Middle frontal gyrus (tissue), 1 donor: ENCODE measurements at regions not wholly inside any gene's neighbourhood (a gene's known extent, or its start where the extent isn't known, plus 50 kb on each side); places are given as distances from the start of the nearest gene placed in this dataset.

Experiments
- DNase-seq: peaks from one replicate; pipeline ENCODE4 v3.0.0-alpha.2; 2015; ENCODE audit warnings: low spot score; ENCODE audit errors: extremely low spot score

DNA sequence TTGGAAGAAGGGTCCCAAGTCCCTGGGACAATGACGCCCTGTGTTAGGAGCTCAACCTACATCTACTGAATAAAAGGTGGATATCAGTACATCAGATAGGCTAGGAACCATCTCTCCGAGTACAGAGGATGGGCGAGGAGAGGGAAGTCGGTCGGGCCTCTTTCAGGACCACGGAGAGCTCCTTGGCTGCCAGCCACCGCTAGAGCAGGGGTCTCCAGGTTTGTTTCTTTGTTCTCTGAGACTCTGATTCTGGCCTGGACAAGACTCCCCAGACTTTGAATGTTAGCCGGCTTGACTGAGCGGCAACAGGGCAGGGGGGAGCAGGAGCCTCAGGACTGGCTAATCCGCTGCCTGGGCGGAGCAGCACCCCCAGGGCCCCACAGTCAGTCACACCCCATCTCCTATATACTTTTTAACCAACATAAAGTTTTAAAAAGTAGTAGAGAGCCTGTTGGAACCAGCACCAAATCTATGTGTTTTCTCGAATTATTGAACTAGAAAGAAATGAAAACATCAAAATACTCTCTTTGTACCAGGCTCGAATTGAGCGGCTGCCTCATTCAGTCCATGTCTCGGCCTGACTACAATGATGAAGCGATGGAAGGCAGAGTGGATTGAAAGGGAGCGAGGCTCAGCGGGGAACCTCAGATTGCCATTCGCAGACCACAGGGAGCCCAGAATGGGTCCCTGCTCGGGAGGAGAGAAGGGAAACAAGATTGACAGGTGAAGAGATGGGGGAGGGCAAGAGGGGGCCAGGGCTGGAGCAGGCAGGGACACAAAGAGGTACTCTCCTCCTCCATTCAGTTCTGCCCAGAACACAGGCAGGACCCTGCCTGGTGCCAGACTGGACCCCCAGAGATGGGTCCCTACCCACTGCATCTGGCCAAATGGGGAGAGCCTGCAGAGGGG is 131.6 kb downstream of the TPRA1 start:
- no peak for DNase-seq

DNA sequence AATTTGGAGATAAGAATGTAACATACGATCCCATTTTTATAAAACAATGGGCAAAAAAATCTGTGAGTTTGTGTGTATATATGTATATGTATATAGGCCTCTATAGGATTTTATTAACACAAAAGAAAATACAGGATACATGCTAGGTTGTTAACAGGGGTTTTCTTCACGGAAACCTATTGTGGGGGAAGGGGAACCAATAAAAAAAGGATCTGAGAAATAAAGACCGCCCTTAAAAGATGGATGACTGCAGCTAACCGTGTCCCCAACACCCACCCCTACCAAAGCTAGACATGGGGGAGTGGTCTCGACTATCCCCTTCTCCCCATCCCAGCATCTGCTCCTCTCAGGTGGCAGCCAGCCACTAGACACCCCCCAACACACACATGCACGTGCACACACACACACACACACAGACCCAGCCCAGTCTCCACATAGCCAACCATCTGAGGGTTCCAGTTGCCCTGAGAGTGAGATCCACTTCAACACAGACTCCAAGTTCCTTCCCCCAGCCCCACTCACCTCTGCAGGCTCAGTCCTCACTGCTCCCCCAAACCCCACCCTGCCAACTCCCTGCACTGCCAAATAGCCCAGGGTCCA is 132.9 kb downstream of the TPRA1 start:
- no peak for DNase-seq

DNA sequence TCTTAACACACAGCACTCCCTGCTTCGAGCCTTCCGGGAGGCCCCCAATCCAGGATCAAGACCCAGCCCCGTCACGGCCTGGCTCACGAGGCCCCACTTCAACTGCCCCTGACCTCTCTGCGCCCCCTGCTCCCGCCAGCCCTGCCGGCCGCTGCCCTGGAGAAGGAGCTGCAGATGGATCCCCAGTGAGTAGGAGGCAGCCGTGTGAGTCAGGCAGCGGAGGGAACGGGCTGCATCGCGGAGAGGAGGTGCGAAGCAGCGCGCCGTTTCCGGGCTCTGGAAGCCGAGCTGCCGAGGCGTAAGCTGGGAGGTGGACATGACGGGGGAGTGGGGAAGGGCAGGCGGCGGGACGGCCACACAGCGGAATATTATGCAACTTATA is 133.4 kb downstream of the TPRA1 start:
- no peak for DNase-seq

DNA sequence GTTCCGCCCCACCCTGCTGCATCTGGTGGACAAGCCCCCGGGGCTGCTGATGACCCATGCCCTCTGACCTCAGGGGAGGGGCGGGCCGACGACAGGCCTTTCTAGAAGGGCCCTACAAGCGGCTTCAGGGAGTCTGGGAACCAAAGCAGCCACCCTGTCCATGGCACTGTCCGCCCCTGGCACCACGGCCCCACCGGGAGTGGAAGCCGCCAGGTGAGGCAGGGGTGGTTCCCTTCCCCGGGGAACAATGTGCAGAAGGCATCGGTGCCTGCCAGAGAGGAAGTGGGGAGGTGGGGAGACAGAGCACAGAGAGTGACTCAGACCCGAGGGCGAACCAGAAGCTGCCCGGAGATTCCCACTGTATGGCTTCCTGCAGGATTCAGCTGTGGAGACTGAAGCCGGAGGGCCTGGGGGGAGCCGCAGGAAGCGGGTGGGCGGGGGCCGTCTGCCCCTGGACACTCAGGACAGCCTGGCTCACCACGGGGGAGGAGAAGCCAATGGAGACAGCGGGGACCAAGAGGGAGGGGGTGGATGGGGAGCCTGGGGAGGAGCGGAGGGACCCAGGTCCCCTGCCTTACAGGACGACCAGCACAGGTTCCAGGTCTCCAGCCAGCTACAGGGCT is 134.0 kb downstream of the TPRA1 start:
- DNase-seq: no peak

DNA sequence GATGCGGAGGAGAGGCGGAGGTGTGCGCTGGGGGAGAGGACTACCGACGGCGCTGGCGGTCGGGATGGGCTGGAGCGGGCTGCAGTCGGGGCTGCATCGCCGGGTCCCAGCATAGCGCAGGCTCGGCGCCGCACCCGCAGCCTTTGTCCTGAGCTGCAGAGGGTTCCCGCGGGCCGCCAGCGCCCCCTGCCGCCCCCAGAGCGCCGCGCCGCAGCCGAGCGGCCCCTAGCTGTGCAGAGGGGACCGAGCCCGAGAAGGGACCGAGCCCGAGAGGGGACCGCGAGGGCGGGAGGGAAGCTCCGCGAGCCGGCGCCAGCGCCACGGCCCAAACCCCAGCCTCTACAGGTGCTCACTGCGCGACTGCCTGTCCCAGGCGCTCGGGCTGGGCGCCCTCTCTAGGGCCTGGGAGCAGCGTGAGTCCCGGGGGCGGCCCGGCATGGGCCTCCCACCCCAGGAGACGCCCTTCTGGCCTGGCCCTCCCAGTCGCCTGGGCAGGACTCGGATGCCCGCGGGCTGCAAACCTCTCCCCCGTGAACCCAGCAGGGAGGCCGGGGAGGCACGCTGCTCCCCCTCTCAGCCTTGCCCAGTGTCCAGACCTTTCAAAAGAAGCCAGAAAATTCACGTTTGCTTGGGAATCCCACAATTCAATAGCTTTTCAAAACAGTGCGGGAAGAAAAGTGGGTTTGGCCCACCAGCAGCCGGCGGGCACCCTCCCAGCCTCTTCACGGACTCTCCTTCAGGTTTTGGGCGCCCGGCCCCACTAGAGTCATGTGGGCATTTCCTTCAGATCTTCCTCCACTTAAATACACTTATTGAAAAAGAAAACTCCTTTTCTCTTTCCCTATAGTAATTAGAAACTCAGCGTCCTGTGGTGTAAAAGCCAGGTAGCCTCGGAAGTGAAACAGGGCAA is 134.7 kb downstream of the TPRA1 start:
- DNase-seq: peak; percentile 42

DNA sequence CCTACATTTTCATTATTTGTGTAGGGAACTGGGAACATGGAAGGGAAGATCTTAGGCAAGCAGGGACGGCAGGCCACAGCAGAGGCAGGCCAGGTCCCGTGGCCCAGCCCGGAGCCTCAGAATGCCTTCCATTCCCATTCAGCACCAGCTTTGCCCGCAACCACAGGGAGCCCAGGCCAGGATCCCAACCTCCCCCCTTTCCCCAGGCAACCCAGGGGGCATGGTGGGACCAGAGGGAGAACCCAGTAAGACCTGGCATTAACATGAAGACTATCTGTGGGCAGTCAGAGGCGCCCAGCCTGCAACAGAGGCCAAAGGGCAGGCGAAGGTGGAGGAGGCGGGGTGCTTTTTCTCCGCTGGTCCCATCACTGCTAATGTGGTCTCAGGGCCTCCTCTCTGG is 135.6 kb downstream of the TPRA1 start:
- no peak for DNase-seq

GRCh38 chr3:127454051-127454450 is 136.5 kb downstream of the TPRA1 start:
- no peak for DNase-seq

DNA sequence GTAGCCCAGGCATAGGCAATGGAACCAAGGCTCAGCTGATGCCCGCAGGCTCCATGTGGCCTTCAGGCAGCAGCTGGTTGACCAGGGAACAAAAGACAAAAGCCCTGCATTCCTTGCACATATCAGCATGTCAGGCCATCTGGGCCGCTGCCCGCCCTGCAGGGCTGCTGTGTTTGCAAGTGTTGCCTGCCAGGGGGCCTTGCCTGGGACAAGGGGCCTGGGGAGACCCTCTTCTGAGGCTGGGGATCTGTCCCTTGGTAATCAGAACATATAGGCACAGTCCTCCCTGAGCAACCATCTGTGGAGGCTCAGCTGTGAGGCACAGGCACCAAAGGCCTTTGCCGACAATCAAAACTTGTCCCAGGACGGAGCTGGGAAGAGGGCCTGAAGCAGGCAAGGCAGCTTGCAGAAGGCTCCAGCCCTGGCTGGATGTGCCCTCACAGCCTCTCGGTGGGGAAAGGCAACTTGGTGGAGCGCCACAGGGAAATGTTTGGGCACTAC is 138.2 kb downstream of the TPRA1 start:
- DNase-seq: no peak

DNA sequence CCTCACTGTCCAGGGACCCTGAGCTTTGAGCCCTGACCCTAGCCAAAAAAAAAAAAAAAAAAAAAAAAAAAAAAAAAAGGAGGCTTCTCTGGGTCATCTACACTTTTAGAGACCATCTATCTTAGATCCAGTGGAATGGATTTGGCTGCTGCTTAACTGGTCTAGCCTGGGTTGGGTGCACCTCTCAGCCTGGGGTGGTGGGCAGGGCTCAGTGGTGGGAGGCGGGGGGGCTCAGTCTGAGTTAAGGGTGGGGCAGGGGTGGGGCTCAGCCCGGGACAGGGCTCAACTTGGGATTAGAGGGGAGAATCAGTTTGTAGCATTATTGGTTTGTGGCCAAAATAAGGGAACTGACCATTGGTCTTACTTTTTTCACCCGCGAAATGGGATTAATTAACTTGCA is 139.2 kb downstream of the TPRA1 start:
- DNase-seq: no peak

- no peak for DNase-seq
These were observed 140.2 kb downstream of the TPRA1 start for GRCh38 chr3:127450331-127450730.

DNA sequence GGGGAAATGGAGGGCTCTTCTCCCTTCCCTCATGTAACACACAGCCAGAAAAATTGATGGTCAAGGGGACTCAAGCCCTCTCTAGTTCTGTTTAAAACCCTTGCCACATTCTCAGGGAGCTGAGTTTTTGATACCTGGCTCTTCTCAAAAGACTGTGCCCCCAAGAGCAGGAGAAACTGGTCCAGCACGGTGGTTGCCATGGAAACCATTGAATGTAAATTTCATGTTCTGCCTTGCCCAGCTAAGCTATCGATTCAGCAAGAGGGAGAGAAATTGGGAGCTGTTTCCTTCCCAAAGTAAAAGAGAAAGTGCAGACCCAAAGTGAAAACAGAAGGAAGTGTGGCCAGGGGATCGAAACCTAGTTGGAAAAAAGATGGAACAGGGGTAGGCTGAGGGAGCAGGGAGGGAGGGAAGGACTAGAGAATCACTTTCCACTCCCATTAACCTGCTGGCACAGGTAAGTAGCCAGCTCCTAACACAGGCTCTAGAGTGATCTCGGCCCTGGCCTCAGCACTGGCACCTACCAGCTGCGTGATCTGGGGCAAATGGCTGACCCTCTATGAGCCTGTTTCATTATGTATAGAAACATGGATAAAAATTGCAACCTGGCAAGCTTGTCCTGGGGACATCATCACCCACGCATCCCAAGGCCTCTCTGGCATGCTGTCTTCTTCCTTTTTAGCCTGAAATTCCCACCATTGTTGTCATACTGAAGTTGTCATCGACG is 140.9 kb downstream of the TPRA1 start:
- DNase-seq: no peak

DNA sequence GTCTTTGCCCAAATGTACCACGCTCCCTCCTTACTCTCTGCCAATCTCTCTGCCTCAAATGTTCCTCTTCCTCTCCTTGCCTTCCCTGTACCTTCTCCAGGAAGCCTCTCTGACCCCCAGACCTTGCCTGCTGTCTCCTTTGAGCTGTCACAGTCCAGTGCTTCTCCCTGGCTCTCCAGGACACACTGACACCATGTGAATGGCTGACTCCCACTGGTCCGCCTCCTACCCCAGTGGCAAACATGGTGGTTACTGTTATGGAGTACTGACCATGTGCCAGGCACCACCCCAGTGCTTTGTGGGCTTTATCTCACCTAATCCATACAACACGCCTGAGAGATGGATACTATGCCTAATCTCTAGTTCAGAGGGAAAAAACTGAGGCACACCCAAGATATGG is 141.9 kb downstream of the TPRA1 start:
- DNase-seq: no peak

GRCh38 chr3:127448161-127448561 is 142.4 kb downstream of the TPRA1 start:
- no peak for DNase-seq

DNA sequence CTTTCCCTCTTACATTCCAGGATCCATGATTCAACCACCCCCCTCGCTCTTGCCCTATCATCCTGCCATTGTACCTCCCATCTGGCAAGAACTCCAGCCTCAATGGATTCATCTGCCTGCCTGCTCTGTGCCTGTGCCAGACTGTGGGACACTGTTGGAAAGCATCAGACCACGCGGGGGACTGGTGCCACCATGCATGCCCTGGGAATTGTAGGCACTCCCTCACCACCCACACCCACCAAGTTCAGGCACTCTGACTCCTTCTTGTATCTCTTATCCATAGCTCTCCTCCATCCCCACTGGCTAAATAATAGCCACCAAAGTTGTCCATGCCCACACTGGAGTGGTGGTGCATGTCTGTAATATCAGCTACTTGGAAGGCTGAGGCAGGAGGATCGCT is 143.8 kb downstream of the TPRA1 start:
- DNase-seq: no peak

DNA sequence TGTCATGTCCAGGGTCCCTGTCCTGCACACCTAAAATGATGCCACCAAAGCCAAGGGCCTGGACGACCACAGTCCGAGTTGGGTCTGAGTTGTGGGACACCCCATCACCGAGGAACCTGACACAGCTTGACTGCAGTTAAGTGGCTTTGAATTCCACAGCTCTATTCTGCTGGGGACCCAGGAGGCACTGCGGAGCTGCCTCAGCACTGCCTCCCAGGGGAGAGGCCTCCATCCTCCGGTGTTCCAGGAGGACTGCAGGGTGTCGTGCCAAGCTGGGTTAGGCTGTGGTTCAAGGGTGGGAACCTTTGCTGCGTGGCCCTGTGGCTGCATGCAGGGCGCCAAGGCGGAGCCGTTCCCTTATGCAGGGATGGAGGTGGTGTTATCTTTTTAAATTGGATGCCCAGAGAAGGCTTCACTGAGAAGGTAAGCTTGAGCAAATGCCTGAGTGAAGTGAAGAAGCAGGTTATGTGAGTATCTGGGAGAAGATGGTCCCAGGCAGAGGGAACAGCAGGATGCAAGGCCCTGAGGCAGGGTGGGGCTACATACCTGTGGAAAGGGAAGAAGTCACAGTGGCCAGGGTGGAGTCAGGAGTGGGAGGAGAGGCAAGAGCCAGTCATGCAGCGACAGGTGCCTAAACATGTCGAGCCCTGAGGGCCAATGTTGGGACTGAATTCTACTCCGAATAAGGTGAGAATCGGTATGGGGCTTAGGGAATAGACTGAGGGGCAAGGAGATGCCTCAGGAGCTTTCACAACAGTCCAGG is 144.8 kb downstream of the TPRA1 start:
- no peak for DNase-seq

- no peak for DNase-seq
These were observed 145.8 kb downstream of the TPRA1 start for GRCh38 chr3:127444761-127445160.

DNA sequence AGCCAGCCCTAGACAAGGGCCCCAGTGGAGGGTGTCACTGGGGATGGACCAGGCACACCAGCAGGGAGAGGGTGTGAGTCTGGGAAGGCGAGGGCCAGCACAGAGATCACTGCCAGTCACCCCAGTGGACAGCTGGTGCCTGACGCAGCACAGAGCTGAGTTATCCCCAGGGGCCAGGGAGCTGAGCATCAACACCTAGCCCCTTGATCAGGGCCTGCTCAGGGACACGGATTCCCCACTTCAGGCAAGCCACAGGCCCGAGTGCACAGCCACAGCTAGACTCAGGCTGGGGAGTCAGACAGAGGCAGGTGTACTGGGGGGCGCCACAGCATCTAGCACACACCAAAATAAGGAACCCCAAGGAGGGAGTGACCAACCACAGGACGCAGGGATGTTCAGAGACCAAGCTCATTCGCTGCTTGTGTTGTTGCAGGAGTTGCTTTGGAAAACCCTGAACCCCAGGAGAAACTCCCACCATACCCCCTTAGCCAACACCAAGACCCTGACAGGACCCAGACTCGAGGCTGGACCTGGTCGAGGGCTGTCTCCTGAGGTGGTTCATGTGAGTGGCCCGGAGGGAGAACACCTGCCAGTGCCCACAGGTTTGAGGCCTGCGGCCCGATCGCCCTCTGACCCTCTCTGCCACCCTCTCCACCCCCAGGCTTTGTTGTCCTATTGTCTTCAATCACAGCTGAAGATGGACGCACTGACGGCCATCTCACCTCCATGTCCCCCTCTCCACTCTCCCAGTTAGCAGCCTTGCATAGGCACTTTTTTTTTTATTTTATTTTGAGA is 146.8 kb downstream of the TPRA1 start:
- no peak for DNase-seq

DNA sequence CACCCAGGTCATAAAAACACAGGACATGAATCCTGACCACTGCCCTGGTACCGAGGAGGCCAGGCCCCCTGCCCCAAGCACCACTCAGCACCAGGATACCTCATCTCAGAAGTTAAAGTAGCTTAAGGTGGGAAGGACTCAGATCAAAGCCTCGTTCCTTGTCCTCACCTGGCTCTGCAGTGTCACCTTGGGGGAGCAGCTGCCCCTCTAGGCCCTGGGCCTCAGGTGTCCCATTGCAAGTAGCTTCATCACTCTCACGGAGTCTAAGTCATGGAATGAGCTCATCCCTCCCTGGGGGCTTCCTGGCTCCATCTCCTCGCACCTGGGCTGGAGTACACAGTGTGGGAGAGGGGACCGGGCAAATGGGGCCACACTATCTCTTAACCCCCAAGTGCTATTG is 148.0 kb downstream of the TPRA1 start:
- no peak for DNase-seq

GRCh38 chr3:127441764-127442163 is 148.8 kb downstream of the TPRA1 start:
- DNase-seq: no peak
